Mesenchymal stem cell (in vitro differentiated cells and primary cell): ENCODE measurements at regions not wholly inside any gene's neighbourhood (a gene's known extent, or its start where the extent isn't known, plus 50 kb on each side); places are given as distances from the start of the nearest gene placed in this dataset.

Experiments
- DNase-seq: peaks from one replicate; pipeline ENCODE4 v3.0.0-alpha.2; 2013
- H2AFZ ChIP-seq: one replicate; pipeline ENCODE4 v1.6.1; 2013; ENCODE audit warnings: low read depth, mild to moderate bottlenecking, control low read depth, inconsistent platforms, low read length, moderate library complexity
- H2AK5ac ChIP-seq: 2 replicates; pipeline ENCODE4 v1.6.1; 2013; ENCODE audit warnings: low read length, moderate library complexity, mild to moderate bottlenecking, inconsistent platforms; ENCODE audit not compliant: severe bottlenecking
- H2BK120ac ChIP-seq: one replicate; pipeline ENCODE4 v1.6.1; 2013; ENCODE audit warnings: low read depth, mild to moderate bottlenecking, inconsistent platforms, low read length, moderate library complexity
- H2BK12ac ChIP-seq, 2 experiments: one replicate each; pipeline ENCODE4 v1.6.1; 2013; ENCODE audit warnings: inconsistent platforms in 2 of 2, low read length in 2 of 2, mild to moderate bottlenecking in 2 of 2, moderate library complexity in 2 of 2, control low read depth in 1 of 2
- H2BK15ac ChIP-seq: one replicate; pipeline ENCODE4 v1.6.1; 2013; ENCODE audit warnings: mild to moderate bottlenecking, low read depth, inconsistent platforms; ENCODE audit not compliant: poor library complexity, severe bottlenecking
- H2BK5ac ChIP-seq: 2 replicates; pipeline ENCODE4 v1.6.1; 2013; ENCODE audit warnings: low read depth, mild to moderate bottlenecking, low read length, control low read depth, inconsistent platforms; ENCODE audit not compliant: poor library complexity, severe bottlenecking
- H3K14ac ChIP-seq, 2 experiments: one replicate each; pipeline ENCODE4 v1.6.1; 2013; ENCODE audit warnings: inconsistent platforms in 2 of 2, low read length in 2 of 2, control low read depth in 1 of 2, mild to moderate bottlenecking in 1 of 2, moderate library complexity in 1 of 2
- H3K18ac ChIP-seq, 2 experiments: one replicate each; pipeline ENCODE4 v1.6.1; 2013; ENCODE audit warnings: inconsistent platforms in 2 of 2, low read length in 2 of 2, control low read depth in 1 of 2, low read depth in 1 of 2, mild to moderate bottlenecking in 1 of 2
- H3K23ac ChIP-seq, 2 experiments: one replicate each; pipeline ENCODE4 v1.6.1; 2013; ENCODE audit warnings: inconsistent platforms in 2 of 2, low read length in 2 of 2, mild to moderate bottlenecking in 2 of 2, moderate library complexity in 2 of 2, control low read depth in 1 of 2
- H3K27ac ChIP-seq: 2 replicates; pipeline ENCODE4 v1.5.1; 2013; ENCODE audit warnings: mild to moderate bottlenecking, moderate library complexity, low read length, control low read depth, inconsistent platforms; ENCODE audit not compliant: poor library complexity, severe bottlenecking
- H3K27me3 ChIP-seq, 2 experiments: 2 replicates each; pipeline versions ENCODE4 v1.6.1 to v1.7.0; 2013; ENCODE audit warnings: low read length in 2 of 2, mild to moderate bottlenecking in 2 of 2, moderate library complexity in 2 of 2, control low read depth in 1 of 2, inconsistent platforms in 1 of 2; ENCODE audit not compliant: control insufficient read depth in 1 of 2, insufficient read depth in 1 of 2
- H3K36me3 ChIP-seq, 2 experiments: 2 replicates each; pipeline versions ENCODE4 v1.6.1 to v1.7.0; 2013; ENCODE audit warnings: low read length in 2 of 2, control low read depth in 1 of 2, inconsistent platforms in 1 of 2, low read depth in 1 of 2, mild to moderate bottlenecking in 1 of 2; ENCODE audit not compliant: insufficient read depth in 2 of 2, control insufficient read depth in 1 of 2
- H3K4ac ChIP-seq, 2 experiments: one replicate each; pipeline ENCODE4 v1.6.1; 2013; ENCODE audit warnings: inconsistent platforms in 2 of 2, low read length in 2 of 2, mild to moderate bottlenecking in 2 of 2, moderate library complexity in 2 of 2, control low read depth in 1 of 2, low read depth in 1 of 2
- H3K4me1 ChIP-seq: 2 replicates; pipeline ENCODE4 v1.6.1; 2013; ENCODE audit warnings: low read depth, low read length, control low read depth; ENCODE audit not compliant: control insufficient read depth, insufficient read depth
- H3K4me2 ChIP-seq: 2 replicates; pipeline ENCODE4 v1.6.1; 2013; ENCODE audit warnings: low read length, mild to moderate bottlenecking, inconsistent platforms; ENCODE audit not compliant: poor library complexity, severe bottlenecking
- H3K4me3 ChIP-seq, 2 experiments: 2 replicates each; pipeline versions ENCODE4 v1.5.1 to v1.7.0; 2013; ENCODE audit warnings: low read length in 2 of 2, mild to moderate bottlenecking in 2 of 2, control low read depth in 1 of 2, low read depth in 1 of 2; ENCODE audit not compliant: insufficient read depth in 1 of 2
- H3K79me1 ChIP-seq: replicated peaks from 2 replicates; pipeline ENCODE4 v1.6.1; 2013; ENCODE audit warnings: mild to moderate bottlenecking, control low read depth, low read length, inconsistent platforms; ENCODE audit not compliant: poor library complexity, severe bottlenecking
- H3K9ac ChIP-seq: 2 replicates; pipeline ENCODE4 v1.7.0; 2013; ENCODE audit warnings: mild to moderate bottlenecking, low read length, moderate library complexity
- H3K9me3 ChIP-seq: 2 replicates; pipeline ENCODE4 v1.7.0; 2013; ENCODE audit warnings: mild to moderate bottlenecking, low read length; ENCODE audit not compliant: control insufficient read depth
- H4K8ac ChIP-seq: one replicate; pipeline ENCODE4 v1.6.1; 2013; ENCODE audit warnings: inconsistent platforms, mild to moderate bottlenecking, low read length, moderate library complexity
- H4K91ac ChIP-seq: one replicate; pipeline ENCODE4 v1.6.1; 2013; ENCODE audit warnings: mild to moderate bottlenecking, low read length, inconsistent platforms
- WGBS: methylation state at CpG from one replicate; pipeline ENCODE4 v1.1.7; 2013; ENCODE audit warnings: mixed read lengths; 5-methylcytosine and 5-hydroxymethylcytosine counted together

DNA sequence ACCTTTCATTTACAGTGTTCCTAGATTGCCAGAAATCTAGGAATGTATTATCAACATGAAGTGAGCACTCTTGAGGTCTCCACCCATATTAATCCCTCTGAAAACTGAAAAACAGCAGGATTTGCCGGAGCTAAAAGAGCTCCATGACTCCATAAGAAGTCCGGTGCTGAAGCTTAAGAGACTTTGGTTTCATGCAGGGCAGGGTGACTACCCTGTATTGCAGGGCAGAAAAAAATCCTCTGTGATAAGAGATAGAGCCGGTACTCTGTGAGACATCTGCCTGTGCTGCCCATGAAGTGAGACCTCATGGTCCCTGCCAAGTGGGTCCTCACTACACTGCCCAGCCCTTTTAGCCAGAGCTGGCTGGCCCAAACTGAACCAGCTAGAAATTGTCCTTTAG, 127.2 kb upstream of the NPY2R start:
- no peaks in the 10 kb centered on the region for H3K9me3 ChIP-seq
- no peaks in the 10 kb centered on the region for H3K27me3 ChIP-seq
- H2BK5ac ChIP-seq: no peak overlapping the region
- H3K4ac ChIP-seq: no peak overlapping the region
- no peaks in the 10 kb centered on the region for H3K36me3 ChIP-seq
- H4K91ac ChIP-seq: no peak overlapping the region
- no peak overlapping the region for H2BK120ac ChIP-seq
- H3K9ac ChIP-seq: no peak overlapping the region
- H3K23ac ChIP-seq: no peak overlapping the region
- H2BK12ac ChIP-seq: no peak overlapping the region
- H3K18ac ChIP-seq: no peak overlapping the region
- H3K14ac ChIP-seq: no peak overlapping the region
- no peak overlapping the region for H2AK5ac ChIP-seq
- no peak overlapping the region for H3K27ac ChIP-seq
- H3K79me1 ChIP-seq: no peaks in the 10 kb centered on the region
- H3K4me1 ChIP-seq: no peaks in the 10 kb centered on the region
- no peak overlapping the region for H2BK15ac ChIP-seq
- 70% methylated on average over 3 of the region's 3 CpGs for WGBS
- no peak overlapping the region for H3K4me2 ChIP-seq
- H3K4me3 ChIP-seq: no peak overlapping the region
- no peak for DNase-seq
- no peak overlapping the region for H4K8ac ChIP-seq
- no peak overlapping the region for H2AFZ ChIP-seq

DNA sequence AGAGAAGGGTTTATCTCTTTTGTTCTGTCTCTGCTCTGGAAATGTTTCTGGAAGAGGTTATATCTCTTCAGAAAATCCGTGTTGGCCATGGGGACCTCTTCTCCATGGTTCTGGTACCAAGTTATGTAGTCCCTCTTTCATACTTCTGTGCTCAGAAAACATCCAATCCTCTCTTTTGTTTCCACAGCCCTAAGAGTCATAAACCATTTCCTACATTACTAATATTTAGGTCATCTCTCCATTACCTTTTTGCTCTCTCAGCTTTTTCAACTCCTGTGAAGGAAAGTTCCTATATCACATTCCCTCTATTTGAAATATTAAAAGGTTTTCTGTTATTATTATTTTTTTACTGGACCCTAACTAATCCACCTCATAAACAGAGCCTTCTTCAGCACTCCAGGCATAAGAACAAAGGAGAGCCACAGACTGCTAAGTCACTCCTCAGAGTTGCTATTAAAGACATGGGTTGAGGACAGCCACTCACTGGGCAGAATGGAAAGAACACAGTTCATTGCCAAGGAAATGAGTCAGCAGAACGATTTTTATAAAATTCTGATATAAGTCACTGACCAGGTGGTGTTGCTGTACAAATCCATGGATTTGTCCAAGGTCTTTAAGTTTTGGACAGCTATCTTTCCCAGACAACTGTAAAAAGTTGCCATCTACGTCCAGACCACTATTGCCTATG, 122.4 kb upstream of the NPY2R start:
- Histone ChIP-seq H3K27me3 (no peaks in the 10 kb centered on the region), H3K18ac (no peak overlapping the region), H3K27ac (no peak overlapping the region), H3K14ac (no peak overlapping the region), H3K4me2 (no peak overlapping the region), H3K9ac (no peak overlapping the region), H2BK15ac (no peak overlapping the region), H3K4me3 (no peak overlapping the region), H2BK5ac (no peak overlapping the region), H2AFZ (no peak overlapping the region), H4K91ac (no peak overlapping the region), H3K4me1 (no peaks in the 10 kb centered on the region), H2BK12ac (no peak overlapping the region), H4K8ac (no peak overlapping the region), H3K36me3 (no peaks in the 10 kb centered on the region), H3K9me3 (no peaks in the 10 kb centered on the region), H2BK120ac (no peak overlapping the region), H3K4ac (no peak overlapping the region), H3K23ac (no peak overlapping the region), H2AK5ac (no peak overlapping the region), H3K79me1 (no peaks in the 10 kb centered on the region)
- DNase-seq: no peak
- 32% methylated on average over 3 of the region's 3 CpGs for WGBS

DNA sequence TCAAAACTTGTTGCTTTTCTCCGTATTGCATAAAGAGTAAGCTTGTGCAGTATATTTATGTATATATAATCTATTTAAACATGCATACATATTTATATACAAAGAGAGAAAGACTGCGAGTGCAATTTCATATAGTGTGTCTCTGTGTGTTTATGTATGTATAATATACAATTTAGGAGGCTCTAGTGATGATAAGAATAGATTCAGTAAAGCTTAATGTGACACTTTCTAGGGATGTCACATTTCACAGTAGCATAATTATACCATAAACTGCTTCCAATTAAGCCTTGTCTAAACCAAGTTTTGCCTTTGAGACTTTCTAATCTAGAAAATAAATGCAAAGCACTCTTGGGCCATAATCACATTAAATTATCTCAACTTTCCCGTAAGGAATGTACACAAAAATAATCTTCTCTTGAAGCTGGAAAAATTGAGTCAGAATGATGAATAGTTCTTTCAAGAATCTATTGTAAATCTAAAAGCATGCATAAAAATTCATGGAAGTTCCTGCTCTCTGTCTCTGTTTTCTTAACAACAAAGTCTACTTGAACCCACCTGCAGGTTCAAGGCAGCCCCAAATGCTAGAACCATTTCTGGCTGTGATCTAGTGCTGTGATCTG, 114.1 kb upstream of the NPY2R start:
- Histone ChIP-seq H3K27me3 (no peaks in the 10 kb centered on the region), H2AFZ (no peak overlapping the region), H3K4ac (no peak overlapping the region), H3K79me1 (no peaks in the 10 kb centered on the region), H3K9me3 (no peaks in the 10 kb centered on the region), H3K9ac (no peak overlapping the region), H2BK120ac (no peak overlapping the region), H3K4me1 (no peaks in the 10 kb centered on the region), H2BK15ac (no peak overlapping the region), H4K8ac (no peak overlapping the region), H3K27ac (no peak overlapping the region), H2BK12ac (no peak overlapping the region), H3K4me2 (no peak overlapping the region), H3K18ac (no peak overlapping the region), H4K91ac (no peak overlapping the region), H2AK5ac (no peak overlapping the region), H3K4me3 (no peak overlapping the region), H3K36me3 (no peaks in the 10 kb centered on the region), H3K14ac (no peak overlapping the region), H3K23ac (no peak overlapping the region), H2BK5ac (no peak overlapping the region)
- 80% methylated on average over 1 of the region's 3 CpGs for WGBS
- no peak for DNase-seq

DNA sequence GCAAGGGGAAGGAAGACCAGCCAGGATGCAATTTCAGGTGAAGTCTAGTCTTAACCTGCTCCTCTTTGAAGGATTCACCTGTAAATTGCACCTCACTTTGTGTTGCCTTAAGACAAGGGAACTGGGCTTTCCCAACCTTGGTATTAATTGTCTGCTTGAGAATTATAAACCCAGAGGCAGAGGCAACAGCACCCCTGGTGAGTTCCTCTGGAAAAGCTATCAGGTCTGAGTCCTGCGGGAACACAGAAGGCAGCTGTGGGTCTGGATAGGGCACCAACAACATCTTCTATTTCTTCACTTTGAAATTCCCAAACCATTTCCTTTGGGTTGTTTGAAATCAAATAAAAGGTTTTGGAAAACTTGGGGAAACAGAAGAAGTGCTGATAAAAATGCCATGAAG, 109.2 kb upstream of the NPY2R start:
- Histone ChIP-seq H2BK120ac (no peak overlapping the region), H3K18ac (no peak overlapping the region), H3K36me3 (no peaks in the 10 kb centered on the region), H3K9me3 (no peaks in the 10 kb centered on the region), H3K4ac (no peak overlapping the region), H2BK12ac (no peak overlapping the region), H3K14ac (no peak overlapping the region), H3K79me1 (no peaks in the 10 kb centered on the region), H3K9ac (no peak overlapping the region), H3K4me1 (no peaks in the 10 kb centered on the region), H3K27me3 (no peaks in the 10 kb centered on the region), H3K23ac (no peak overlapping the region), H2AK5ac (no peak overlapping the region), H3K4me2 (no peak overlapping the region), H4K91ac (no peak overlapping the region), H3K4me3 (no peak overlapping the region), H2BK5ac (no peak overlapping the region), H4K8ac (no peak overlapping the region), H2BK15ac (no peak overlapping the region), H2AFZ (no peak overlapping the region), H3K27ac (no peak overlapping the region)
- 83% methylated on average over 1 of the region's 1 CpG for WGBS
- DNase-seq: no peak
